DND-41 (cell line): ENCODE measurements at regions not wholly inside any gene's neighbourhood (a gene's known extent, or its start where the extent isn't known, plus 50 kb on each side); places are given as distances from the start of the nearest gene placed in this dataset.

Source experiments
- ATAC-seq: fragments of 200-7000 bp; cut with Tn5 transposase; 3 replicates; pipeline ENCODE4 v1.9.1; 2021; ENCODE audit warnings: low read depth; ENCODE audit not compliant: insufficient read depth
- DNase-seq: peaks from one replicate; pipeline ENCODE4 v3.0.0-alpha.2; 2020
- H2AFZ ChIP-seq: 2 replicates; pipeline ENCODE4 v1.6.0; 2012; ENCODE audit warnings: low read depth, low read length
- H3K27ac ChIP-seq: 2 replicates; pipeline ENCODE4 v1.5.1; 2012; ENCODE audit warnings: low read length, inconsistent platforms
- H3K27me3 ChIP-seq: fragments of 200-600 bp; sonication (generic); 2 replicates; pipeline ENCODE4 v1.6.0; 2012; ENCODE audit warnings: low read length, mild to moderate bottlenecking, inconsistent platforms; ENCODE audit not compliant: insufficient read depth, poor library complexity
- H3K36me3 ChIP-seq: 2 replicates; pipeline ENCODE4 v1.5.1; 2012; ENCODE audit warnings: low read length, inconsistent platforms; ENCODE audit not compliant: insufficient read depth
- H3K4me1 ChIP-seq: 2 replicates; pipeline ENCODE4 v1.5.1; 2012; ENCODE audit warnings: mild to moderate bottlenecking, low read length; ENCODE audit not compliant: insufficient read depth
- H3K4me2 ChIP-seq: 2 replicates; pipeline ENCODE4 v1.6.0; 2012; ENCODE audit warnings: mild to moderate bottlenecking, moderate library complexity, low read length, inconsistent platforms; ENCODE audit not compliant: insufficient read depth
- H3K4me3 ChIP-seq, 2 experiments: fragments of 200-600 bp in 1 of 2; shearing (Covaris generic) in 1 of 2; 2 replicates each; pipeline ENCODE4 v1.5.1; 2012 to 2016; ENCODE audit warnings: inconsistent platforms in 2 of 2, low read length in 2 of 2, mild to moderate bottlenecking in 2 of 2, low read depth in 1 of 2, moderate library complexity in 1 of 2
- H3K79me2 ChIP-seq: 2 replicates; pipeline ENCODE4 v1.6.0; 2012; ENCODE audit warnings: low read length, inconsistent platforms; ENCODE audit not compliant: insufficient read depth
- H3K9ac ChIP-seq: 2 replicates; pipeline ENCODE4 v1.6.0; 2012; ENCODE audit warnings: low read depth, mild to moderate bottlenecking, inconsistent platforms, low read length, moderate library complexity
- H3K9me3 ChIP-seq: 2 replicates; pipeline ENCODE4 v1.5.1; 2012; ENCODE audit warnings: low read length, moderate library complexity, mild to moderate bottlenecking, inconsistent platforms; ENCODE audit not compliant: insufficient read depth, severe bottlenecking
- H4K20me1 ChIP-seq: 2 replicates; pipeline ENCODE4 v1.6.0; 2012; ENCODE audit warnings: low read length; ENCODE audit not compliant: insufficient read depth
- EZH2 ChIP-seq: IDR thresholded peaks from 3 replicates; pipeline ENCODE4 v1.6.1; 2012; ENCODE audit warnings: borderline replicate concordance, low read depth, mild to moderate bottlenecking, moderate library complexity, low read length, inconsistent platforms; ENCODE audit not compliant: severe bottlenecking
- TF ChIP-seq, protein P1 (sequence below): IDR thresholded peaks from 2 replicates; pipeline ENCODE4 v1.5.1; 2012; ENCODE audit warnings: borderline replicate concordance, low read length, moderate library complexity, mild to moderate bottlenecking; ENCODE audit not compliant: poor library complexity, severe bottlenecking; ENCODE audit errors: extremely low read depth

DNA sequence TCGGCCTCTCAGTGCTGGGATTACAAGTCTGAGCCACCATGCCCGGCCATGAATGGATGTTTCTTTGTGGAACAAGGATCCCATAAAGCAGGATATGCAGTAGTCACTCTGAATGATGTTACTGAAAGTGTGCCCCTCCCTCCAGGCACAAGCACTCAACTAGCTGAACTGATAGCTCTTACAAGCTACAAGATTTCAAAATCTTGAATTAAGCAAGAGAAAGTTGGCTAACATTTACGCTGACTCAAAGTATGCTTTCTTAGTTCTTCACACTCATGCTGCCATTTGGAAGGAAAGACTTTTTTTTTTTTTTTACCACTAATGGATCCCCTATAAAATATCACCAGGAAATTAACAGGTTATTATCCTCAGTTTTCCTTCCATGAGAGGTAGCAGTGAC, 549.0 kb upstream of the PKDCC start:
- H4K20me1 ChIP-seq: no peaks in the 10 kb centered on the region
- no peak overlapping the region for H3K9ac ChIP-seq
- H3K27ac ChIP-seq: no peak overlapping the region
- no peak for ATAC-seq
- H3K4me3 ChIP-seq: no peak overlapping the region
- H3K4me1 ChIP-seq: no peaks in the 10 kb centered on the region
- H3K4me2 ChIP-seq: no peak overlapping the region
- no peak overlapping the region for H2AFZ ChIP-seq
- DNase-seq: no peak
- TF ChIP-seq EZH2: no peak
- TF ChIP-seq, protein P1, sequence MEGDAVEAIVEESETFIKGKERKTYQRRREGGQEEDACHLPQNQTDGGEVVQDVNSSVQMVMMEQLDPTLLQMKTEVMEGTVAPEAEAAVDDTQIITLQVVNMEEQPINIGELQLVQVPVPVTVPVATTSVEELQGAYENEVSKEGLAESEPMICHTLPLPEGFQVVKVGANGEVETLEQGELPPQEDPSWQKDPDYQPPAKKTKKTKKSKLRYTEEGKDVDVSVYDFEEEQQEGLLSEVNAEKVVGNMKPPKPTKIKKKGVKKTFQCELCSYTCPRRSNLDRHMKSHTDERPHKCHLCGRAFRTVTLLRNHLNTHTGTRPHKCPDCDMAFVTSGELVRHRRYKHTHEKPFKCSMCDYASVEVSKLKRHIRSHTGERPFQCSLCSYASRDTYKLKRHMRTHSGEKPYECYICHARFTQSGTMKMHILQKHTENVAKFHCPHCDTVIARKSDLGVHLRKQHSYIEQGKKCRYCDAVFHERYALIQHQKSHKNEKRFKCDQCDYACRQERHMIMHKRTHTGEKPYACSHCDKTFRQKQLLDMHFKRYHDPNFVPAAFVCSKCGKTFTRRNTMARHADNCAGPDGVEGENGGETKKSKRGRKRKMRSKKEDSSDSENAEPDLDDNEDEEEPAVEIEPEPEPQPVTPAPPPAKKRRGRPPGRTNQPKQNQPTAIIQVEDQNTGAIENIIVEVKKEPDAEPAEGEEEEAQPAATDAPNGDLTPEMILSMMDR: no peak
- peaks cover 75% of the 10 kb centered on the region for H3K9me3 ChIP-seq
- no peaks in the 10 kb centered on the region for H3K36me3 ChIP-seq
- H3K79me2 ChIP-seq: no peaks in the 10 kb centered on the region
- H3K27me3 ChIP-seq: no peaks in the 10 kb centered on the region

DNA sequence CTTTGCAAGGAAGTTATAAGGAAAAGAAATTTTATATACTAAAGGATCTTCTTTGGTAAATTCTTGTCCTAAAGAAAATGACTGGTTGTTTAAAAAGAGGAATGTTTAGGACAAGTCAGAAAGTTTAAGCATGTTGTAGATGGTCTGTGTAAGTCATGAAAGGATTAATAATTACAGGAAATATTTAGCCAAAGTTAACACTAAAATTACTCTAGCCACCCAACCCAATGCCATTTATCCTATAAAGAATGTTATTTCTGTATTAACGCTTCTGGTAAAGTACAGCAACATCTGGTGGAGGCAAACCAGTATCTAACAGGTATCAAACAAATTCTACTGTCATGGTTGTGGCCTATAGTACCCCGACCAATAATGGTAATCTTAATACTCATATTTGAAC, 546.9 kb upstream of the PKDCC start:
- no peak overlapping the region for H3K4me2 ChIP-seq
- H3K4me1 ChIP-seq: no peaks in the 10 kb centered on the region
- TF ChIP-seq, protein P1: no peak
- TF ChIP-seq EZH2: no peak
- no peaks in the 10 kb centered on the region for H4K20me1 ChIP-seq
- H3K9me3 ChIP-seq: peaks cover 56% of the 10 kb centered on the region
- DNase-seq: no peak
- H2AFZ ChIP-seq: no peak overlapping the region
- H3K36me3 ChIP-seq: no peaks in the 10 kb centered on the region
- no peak overlapping the region for H3K4me3 ChIP-seq
- H3K27me3 ChIP-seq: no peaks in the 10 kb centered on the region
- no peak overlapping the region for H3K27ac ChIP-seq
- no peaks in the 10 kb centered on the region for H3K79me2 ChIP-seq
- ATAC-seq: no peak
- no peak overlapping the region for H3K9ac ChIP-seq

GRCh38 chr2:41502752-41503151, 545.1 kb upstream of the PKDCC start:
- Histone ChIP-seq H3K9ac (no peak overlapping the region), H3K4me1 (no peaks in the 10 kb centered on the region)

More at GRCh38 chr2:41502752-41503151, 545.1 kb upstream of the PKDCC start:
- H3K36me3 ChIP-seq: no peaks in the 10 kb centered on the region
- no peaks in the 10 kb centered on the region for H3K79me2 ChIP-seq
- ATAC-seq (no peak), DNase-seq (no peak)
- TF ChIP-seq, protein P1: no peak
- no peak for TF ChIP-seq EZH2
- no peak overlapping the region for H2AFZ ChIP-seq
- no peak overlapping the region for H3K4me2 ChIP-seq
- peaks cover 39% of the 10 kb centered on the region for H3K9me3 ChIP-seq
- no peaks in the 10 kb centered on the region for H3K27me3 ChIP-seq
- H3K4me3 ChIP-seq: no peak overlapping the region
- H3K27ac ChIP-seq: no peak overlapping the region
- H4K20me1 ChIP-seq: no peaks in the 10 kb centered on the region
